ENCODE measurements at regions not wholly inside any gene's neighbourhood (a gene's known extent, or its start where the extent isn't known, plus 50 kb on each side); places are given as distances from the start of the nearest gene placed in this dataset.

GRCh38 chrX:26562156-26562555, 346.2 kb downstream of the MAGEB5 start:
- TF ChIP-seq CTCF (IDR thresholded peaks at IDR 0.05): no peak
- TF ChIP-seq EZH2 (IDR thresholded peaks at IDR 0.05; ENCODE audit: borderline replicate concordance, insufficient read depth, low read depth, low read length, poor library complexity, severe bottlenecking): no peak
